ENCODE measurements at regions not wholly inside any gene's neighbourhood (a gene's known extent, or its start where the extent isn't known, plus 50 kb on each side); places are given as distances from the start of the nearest gene placed in this dataset.

DNA sequence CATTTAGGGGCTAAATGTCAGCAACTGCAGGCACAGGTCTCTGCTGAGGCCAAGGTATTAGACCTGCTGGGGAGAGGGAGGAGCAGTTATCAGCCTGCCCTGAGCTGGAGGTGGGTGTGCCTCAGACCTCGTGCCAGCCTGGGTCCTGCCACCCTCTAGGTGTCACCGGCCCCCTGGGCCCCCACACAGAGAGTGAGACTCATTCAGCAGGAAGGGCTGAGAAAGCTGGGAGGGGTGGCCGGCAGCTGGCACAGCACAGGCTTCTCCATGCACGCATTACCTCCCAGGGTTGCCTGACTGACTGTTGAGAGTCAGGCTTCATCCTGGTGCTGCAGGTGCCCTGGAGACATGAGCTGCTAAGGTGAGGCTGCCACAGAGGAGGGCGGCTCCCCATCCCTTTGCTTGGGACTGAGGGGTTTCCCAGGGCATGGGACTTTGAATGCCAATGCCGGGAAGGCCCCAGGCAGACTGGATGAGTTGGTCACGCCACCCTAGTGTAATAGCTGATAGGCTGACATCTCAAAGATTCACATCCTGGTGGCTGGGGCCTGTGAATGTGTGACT is 75.3 kb upstream of the C14orf180 start:
- no peak for DNase-seq

DNA sequence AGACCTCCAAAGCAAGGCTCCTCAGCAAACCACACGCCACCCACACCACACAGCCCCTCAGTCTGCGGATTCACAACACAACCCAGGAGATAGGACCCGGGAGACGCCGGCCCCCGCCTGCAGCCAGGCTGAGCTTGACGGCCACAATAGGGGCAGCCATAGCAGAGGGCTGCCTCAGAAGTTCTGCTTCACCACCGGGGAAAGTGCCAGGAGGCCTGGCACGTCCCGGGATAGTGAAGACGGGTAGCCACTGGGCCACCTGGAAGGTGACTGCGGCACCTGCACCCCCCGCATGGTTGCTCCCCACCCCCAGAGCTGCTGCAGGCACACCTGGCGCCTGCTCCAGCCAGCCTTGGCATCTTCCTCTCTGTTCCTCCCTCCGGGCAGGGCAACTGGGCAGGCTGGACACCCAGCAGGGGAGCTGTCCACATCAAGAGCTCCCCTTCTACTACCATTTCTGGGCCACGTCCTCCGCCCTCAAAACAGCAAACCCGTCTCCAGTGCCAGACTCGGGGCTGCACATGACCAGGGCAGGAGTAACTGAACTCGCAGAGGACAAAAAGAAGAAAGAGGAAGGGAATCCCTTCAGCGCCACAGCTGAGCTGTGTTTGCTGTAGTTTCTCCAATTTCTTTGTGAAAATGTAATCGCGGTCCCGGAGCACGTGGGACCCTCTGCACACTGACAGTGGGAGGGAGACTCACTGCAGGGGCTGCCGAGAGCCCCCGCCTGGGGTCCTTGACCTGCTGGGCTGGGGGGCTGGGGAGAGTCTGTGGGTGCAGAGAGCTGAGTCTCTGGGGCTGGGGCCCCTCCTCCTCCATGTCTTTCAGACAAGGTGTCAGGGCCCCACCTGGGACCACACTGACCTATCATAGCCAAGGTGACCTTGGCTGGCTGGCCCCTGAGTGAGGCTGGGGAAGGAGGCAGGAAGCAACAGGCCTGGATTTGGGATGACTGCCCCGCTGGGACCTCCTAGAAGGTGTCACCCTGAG is 74.2 kb upstream of the C14orf180 start:
- no peak for DNase-seq

DNA sequence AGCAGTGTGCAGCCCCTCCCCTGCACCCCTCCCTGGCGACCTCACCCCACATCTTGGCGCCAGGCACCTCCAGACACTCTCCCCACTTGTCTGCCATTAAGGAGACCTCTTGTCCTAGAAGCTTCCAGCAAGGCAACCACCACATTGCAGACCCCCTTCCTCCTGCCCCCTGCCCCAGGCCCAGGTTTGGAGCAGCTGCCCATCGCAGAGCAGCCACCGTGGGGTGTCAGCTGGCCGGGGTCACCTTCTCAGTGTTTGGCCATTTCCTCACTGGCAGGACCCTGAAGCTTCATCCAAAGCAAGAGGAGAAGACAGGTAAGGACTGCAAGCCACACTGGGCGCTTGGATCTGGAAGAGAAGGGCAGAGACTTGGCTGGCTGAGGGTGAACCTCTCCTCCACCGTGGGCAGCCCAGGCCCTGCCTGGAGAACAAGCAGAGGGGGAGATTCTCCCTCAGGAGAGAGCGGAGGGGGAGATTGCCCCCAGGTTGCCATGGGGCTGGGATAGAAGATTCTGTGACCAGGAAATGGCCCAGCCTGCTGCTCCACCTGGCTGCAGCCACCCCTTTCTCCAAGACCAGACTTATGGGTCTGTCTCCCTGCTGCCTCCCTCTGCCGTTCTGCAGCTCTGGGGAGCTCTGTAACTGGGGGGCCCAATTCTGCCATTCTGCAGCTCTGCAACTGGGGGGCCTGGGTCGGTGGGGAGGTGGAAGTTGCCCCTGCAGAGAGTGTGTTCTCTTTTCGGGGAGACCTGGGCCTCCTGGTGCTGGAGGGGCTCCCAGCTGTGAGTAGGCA is 72.9 kb upstream of the C14orf180 start:
- DNase-seq: no peak

DNA sequence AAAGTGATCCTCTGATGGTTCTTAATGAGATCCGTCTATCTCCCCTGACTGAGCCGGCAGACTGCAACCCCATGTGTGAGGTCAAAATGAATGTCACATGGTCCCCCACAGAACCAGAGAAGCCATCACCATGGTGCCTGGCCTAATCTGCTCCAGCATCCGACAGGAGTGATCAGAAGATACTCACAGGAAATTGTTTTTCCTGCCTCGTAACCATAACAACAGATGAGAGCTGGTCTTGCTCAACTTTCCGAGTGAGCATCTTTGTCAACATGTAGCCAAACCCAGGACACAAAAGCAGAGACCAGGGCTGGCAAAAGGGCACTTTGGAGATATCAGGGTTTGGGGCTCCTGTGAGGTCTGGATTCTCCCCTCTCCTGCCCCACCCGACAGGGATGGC is 72.1 kb upstream of the C14orf180 start:
- no peak for DNase-seq

DNA sequence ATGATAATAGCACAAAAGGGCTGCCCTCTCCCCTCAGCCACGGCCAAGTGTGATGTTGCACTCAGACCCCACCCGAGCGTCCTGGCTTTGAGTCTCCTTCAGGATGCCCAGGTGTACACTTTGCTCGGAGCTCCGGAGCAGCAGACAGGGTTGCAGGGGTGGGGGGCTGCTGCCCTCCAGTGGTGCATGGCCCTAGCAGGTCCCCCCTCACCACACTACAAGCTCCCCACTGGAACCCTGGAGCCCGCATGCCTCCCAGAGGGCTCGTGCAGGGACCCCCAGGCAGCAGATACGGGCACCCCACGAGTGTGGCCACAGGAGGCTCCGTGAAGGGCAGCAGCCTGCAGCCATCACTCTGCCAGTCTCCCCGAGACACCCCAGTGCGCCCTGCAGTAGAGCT is 69.9 kb upstream of the C14orf180 start:
- DNase-seq: no peak

DNA sequence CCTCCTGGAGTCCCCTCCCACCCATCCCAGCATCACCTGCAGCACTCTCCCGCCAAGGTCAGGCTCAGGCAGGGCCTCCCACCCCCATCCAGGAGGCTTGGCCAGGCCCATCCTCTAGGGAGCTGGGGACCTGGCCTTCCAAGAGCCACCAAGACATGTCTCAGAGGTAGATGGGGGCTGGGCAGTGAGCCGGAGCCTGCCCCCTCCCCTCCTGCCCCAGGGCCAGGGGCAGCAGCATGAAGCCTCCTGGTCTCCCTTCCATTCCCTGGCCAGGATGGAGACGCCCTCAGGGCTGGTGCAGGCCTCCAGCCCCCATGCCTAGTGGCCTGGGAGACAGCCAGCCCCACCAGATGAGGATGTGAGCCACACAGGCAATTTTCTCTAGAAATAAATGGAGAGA is 69.3 kb upstream of the C14orf180 start:
- no peak for DNase-seq

DNA sequence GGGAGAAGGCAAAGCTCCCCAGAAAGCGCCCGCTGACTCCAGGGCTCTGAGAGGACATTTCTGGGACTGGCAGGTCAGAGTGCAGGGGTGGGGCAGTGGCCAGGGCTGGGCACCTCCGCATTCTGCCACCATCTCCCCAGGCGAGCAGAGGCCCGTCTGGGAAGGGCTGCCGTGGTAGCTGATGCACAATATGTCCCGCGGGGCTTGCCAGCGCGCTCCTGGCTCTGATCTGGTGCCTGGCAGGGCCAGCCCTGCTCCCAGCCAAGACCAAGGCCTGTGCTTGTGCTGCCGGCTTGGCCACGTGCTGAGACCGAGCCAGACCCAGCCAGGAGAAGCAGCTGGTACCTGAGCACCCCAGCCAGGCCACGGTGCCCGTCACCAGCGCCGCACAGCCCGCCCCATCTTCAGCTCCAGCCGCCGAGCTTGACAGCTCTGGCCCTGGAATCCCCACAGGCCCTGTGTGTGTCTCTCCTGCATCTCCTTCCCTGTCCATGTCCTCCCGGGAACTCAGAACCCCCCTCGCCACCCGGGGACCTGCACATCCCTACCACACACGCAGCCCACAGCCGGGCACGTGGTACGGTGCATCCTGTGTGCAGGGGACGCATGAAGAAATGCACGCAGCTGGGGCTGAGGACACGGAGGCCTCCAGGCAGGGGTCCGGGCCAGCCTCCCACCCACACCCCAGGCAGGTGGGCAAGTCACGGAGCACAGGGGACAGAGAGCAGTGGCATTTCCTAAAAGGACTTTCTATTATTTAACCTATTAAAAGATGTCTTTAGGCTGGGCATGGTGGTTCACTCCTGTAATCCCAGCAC is 68.6 kb upstream of the C14orf180 start:
- no peak for DNase-seq

DNA sequence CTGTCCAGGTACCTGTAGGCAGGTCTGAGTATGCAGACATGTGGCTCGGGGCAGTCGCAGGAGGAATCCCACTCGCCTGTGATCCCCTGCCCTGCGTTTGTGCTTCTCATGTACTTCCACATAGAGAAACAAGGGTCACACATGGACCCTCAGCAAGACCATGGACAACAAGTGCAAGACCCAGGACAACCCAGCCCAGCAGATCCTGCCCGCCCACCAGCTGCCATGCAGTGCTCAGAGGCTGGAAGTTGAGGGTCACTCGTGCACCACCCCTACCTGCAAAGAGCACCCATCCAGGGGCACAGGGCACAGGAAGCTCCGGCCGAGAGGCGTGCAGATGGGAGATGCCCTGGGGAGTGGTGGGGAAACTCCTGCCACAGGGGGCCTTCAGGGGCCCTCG is 67.5 kb upstream of the C14orf180 start:
- DNase-seq: no peak

DNA sequence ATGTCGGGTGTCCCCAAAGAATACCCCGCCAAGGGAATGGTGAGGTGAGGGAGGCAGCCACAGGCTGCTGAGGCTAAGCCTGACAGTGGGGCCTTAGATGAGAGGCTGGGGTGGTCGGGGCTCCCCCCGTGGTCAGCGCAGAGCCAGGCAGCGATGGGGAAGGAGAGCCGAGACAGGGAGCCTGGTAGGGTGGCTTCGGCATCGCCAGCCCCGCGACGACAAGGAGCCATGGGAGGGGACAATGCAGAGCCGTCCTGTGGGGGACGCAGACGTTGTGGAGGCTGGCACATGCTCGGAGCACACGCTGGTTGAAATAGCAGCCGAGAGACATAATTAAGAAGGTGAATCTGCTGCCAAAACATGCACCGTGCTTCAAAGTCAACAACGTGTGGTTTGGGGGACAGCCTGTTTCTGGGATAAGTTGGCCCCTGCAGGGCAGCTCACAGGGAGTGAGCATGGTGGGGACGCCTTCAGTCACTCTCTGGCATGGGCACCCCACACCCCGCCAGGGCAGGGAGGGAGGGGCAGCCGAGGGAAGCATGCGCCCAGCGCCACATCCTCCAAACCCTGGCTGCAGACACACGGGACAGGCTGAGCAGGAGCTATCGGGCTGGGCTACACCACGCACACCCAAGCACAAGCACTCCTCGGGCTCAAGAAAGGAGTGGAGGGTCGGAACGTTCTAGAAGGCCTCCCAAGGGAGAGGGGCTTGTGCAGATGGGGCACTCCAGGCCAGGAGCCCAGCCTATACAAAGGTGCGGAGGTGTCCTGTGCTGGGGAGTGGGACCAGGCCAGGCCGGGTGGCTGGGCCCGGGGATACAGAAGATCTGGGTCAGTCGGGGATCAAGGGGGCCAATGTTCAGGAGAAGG is 66.6 kb upstream of the C14orf180 start:
- DNase-seq: no peak

DNA sequence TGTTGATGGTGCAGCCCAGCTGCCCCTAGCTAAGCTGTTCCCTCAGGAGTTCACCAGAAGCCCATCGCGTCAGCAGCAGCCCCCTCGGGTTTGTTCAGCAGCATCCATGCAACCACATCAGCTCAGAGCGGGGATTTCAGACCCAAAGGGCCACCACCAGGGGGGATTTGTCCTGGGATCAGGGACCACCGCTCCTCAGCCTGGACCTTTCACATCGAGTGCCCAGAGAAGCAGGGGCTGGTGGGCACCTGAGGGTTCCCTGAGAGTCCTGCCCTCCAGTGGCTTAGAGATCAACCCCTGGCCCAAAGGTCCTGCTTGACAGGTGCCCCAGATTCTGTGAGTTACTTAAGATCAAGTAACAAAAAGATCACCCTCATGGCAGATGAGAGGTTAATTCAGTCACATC is 65.9 kb upstream of the C14orf180 start:
- DNase-seq: no peak

DNA sequence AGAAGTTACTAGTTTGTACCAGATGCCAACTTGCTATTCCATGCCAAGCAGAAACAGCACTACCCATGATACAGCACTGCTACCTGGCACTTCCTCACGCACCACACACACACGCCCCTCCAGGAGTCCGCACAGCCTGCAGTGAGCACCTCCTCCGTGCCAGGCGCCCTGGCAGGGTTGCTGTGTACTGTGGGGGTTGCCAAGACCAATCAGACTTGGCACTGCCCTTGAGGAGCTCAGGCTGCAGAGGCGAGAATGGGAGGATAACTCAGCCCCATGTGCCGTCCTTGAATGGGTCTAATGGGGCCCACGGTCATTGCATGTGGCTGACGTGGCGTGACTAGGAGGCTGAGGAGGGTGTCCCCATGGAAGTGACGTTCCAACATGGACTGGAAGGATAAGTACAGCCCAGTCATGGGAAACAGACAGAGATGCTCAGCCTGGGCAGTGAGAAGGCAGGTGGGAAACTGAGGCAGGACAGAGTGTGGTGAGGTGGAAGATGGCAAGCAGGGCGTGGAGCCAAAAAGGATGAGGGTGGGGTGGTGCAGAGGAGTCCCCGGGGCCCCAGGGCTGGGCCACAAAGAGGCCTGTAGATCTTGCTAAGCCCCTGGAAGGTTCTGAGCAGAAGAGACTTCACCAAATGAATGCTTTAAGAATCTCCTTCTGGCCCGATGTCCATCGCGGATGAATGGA is 65.3 kb upstream of the C14orf180 start:
- no peak for DNase-seq

DNA sequence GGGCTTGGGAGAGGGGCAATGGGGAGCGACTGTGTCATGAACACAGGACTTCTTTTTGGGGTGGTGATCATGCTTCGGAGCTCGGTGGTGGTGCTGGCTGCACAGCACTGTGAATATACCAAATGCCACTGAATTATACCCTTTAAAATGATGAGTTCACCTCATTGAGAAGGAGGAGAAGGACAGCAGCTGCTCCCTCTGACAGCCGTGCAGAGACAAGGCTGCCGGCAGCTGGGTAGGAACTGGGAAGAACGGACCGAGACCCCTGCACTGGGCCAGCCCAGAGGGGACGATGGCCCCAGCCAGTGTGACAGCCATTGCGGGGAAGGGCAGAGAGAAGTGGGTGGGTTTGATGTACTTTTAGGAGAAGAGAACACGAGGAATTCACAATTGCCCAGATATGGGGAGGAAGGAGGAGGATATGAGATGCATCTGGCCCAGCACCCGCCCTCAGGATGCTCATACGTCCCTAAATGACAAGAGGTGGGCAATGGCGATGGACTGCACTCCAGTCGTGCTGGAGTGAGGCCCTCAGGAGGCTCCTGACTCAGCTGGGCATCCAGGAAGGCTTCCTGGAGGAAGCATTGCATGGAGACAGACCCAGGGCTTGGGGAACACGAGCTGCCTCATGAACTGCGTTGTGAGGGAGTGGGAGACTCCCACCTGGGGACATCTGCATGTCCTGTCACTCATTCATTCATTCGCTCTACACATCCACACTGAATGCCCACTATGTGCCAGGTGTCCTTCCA is 64.3 kb upstream of the C14orf180 start:
- no peak for DNase-seq

DNA sequence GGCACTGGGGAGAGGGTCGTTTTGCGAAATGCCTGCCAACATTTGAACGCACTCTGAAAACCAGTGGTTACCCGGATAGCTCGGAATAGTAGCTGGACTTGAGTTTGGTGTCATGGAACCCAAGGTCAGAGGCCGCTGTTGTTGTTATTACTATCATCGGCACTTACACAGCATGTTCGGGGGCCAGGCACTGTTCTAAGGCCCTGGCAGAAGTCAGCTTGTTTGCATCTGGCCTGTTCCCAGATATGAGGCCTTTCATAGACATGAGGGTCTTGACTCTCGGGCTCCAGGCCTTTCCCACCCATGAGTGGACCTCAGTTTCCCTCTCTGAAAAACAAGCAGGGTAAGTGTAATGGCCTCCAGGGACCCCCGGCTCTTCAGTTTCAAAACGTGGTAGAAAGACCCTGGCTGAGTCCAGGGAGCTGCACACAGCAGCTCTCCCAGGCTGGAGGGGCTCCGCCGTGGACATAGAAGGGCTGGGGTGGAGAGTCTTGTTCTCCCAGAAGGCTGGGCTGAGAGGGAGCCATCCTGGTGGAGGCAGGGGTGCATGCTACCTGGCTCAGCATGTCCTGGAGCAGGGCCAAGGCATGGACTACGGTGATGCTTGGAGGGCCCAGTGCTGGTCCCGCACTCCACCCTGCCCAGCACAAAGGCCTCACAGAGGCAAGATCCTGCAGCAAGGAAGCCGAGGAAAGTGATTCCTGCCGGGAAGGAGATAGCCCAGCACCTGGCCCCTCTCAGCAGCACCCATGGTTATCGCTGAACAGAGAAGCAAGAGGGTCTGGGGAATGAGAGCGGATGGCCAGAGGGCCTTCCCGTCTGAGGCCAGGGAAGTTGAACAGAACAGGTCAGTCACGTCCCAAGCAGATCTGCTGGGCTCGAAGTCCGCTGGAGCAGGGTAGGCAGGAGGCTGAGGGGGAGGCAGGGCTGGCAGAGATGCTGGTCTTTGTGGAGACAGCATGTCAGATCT is 63.5 kb upstream of the C14orf180 start:
- no peak for DNase-seq

DNA sequence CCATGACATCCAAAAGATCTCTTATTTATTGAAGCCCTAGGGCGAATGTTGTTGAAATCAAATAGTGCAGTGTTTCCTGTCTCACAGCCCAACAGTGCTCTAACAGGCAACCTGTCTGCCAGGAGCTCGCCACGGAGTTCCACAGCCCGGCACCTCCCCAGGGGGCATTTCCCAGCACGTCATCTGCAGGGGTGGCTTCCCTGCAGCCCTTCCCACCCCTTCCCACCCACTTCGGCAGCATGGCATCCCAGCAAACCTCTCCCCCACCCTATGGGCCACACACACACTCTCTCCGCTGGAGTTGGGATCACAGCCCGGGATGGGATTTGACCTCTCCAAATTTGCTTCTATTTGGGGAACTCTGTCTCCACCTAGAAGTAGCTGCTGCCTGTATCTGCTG is 62.7 kb upstream of the C14orf180 start:
- no peak for DNase-seq

DNA sequence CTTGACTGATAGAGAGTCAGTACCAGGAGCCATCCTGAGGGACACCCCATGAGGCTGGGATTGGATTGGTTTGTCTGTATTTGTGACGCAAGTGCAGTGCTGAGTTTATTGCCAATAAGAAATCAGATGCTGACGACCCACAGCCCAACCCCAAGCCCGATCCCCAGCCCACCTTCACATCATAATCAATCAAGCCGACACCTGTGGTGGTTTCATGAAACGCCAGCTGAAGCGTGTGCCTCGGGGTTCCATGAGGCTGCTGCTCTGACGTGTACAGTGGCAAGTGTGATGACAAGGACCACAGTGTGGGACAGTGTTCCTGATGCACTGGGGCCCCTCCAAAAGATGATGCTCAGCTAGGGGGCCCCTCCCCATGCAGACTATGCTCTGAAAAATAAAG is 62.1 kb upstream of the C14orf180 start:
- no peak for DNase-seq

DNA sequence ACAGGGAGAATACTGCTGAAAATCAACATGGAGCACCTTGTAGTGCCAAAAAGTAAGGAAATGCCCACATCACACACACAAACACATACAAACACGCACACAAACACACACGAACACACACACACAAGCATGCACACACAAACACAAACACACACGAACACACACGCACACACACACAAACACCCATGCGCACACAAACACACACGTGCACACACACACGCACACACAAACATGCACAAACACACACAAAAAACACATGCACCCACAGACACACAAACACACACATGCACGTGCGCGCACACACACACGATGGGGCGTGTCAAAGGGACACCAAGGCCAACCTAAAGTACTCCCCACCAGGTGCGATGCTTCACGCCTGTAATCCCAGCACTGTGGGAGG is 61.7 kb upstream of the C14orf180 start:
- no peak for DNase-seq

DNA sequence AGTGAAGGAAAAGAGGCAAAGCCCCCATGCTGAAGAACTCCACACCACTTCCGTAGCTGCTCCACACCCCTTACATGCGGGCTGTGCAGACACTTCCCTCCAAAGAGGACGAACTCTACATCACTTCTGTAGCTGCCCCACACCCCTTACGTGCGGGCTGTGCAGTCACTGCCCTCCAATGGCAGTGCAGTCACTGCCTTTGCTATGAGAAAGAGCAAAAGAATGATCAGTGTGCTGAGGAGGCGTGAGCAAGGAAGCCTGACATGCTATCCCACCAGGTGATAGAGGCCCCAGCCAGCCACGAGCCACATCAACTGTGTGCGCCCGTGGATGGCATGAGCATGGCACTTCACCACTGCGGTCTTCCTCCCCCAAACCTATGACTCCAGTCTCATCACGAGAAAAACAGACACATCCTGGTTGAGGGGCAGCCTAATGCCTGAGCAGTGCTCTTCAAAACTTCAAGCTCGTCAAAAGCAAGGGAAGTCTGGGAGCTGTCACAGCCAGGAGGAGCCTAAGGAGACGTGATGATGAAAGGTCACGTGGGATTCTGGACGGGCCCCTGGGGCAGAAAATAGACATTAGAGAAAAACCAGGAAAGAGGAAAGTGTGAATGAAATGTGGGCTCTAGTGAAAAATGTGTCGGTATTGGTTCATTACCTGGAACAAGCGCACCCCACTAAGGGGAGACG is 60.8 kb upstream of the C14orf180 start:
- DNase-seq: no peak

DNA sequence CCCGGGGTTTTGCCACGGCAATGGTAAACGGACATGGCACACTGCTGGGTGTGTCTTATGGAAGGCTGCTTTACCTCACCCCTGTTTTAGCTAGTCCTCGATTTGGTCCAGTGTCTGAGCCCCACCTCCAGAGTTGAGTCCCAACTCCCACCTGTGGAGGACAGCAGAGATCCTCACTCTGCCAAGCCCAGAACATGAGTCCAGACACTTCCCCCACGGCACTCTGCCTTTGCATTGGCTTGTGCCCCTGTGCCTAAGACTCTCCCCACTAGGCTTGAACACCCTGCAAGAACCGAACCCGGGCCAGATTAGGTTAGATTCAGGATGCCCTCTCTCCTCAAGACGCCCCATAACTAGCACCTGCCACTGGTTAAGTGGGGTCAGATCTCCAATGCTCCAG is 59.8 kb upstream of the C14orf180 start:
- no peak for DNase-seq
